ENCODE measurements at regions not wholly inside any gene's neighbourhood (a gene's known extent, or its start where the extent isn't known, plus 50 kb on each side); places are given as distances from the start of the nearest gene placed in this dataset.

DNA sequence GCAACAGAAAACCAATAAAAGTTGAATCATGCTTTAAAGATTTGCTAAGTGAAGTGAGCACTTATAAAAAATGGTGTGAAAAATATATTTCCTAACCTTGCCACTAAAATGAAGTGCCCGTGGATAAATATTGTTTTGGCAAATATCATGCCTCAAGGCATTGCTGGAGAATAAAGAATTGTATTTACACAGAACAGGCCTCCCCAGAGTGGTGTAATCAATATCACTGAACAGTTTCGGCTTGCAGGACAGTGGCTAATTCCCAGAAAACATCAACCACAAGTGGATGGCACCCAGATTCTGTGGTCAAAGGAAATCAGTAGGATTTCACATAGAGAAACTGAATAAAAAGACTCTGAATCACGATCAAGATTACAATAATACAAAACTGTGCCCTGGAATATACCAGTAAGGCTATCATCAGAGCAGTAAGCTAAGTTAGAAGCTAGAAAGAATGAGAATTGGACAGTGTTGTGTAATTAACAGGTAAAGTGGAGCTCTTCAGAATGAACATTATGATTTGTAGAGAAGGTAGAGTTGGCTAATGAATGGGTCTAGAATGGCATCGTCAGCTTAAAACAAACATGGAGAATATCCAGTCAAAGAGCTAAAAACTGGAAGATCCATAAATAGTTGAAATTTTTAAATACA, 1026.9 kb upstream of the ADGRB3 start:
- Histone ChIP-seq H3K27ac (no peak overlapping the region), H3K36me3 (replicated peaks in 1 of 2) (no peaks in the 10 kb centered on the region), H3K27me3 (no peaks in the 10 kb centered on the region), H3K9me3 (replicated peaks in 1 of 3) (no peaks in the 10 kb centered on the region), H3K4me3 (no peak overlapping the region), H3K4me1 (replicated peaks in 1 of 2) (no peaks in the 10 kb centered on the region)
- no peak for DNase-seq
- WGBS, 4 donors = 44 to 80% (median 52%) methylated on average over 4 of the region's 4 CpGs
- intact Hi-C loops (cut with DNase I) = no loop called here
- TF ChIP-seq, protein P1, sequence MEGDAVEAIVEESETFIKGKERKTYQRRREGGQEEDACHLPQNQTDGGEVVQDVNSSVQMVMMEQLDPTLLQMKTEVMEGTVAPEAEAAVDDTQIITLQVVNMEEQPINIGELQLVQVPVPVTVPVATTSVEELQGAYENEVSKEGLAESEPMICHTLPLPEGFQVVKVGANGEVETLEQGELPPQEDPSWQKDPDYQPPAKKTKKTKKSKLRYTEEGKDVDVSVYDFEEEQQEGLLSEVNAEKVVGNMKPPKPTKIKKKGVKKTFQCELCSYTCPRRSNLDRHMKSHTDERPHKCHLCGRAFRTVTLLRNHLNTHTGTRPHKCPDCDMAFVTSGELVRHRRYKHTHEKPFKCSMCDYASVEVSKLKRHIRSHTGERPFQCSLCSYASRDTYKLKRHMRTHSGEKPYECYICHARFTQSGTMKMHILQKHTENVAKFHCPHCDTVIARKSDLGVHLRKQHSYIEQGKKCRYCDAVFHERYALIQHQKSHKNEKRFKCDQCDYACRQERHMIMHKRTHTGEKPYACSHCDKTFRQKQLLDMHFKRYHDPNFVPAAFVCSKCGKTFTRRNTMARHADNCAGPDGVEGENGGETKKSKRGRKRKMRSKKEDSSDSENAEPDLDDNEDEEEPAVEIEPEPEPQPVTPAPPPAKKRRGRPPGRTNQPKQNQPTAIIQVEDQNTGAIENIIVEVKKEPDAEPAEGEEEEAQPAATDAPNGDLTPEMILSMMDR (IDR thresholded peaks at IDR 0.05) = no peak
- TF ChIP-seq POLR2A (IDR thresholded peaks at IDR 0.05) = no peak

DNA sequence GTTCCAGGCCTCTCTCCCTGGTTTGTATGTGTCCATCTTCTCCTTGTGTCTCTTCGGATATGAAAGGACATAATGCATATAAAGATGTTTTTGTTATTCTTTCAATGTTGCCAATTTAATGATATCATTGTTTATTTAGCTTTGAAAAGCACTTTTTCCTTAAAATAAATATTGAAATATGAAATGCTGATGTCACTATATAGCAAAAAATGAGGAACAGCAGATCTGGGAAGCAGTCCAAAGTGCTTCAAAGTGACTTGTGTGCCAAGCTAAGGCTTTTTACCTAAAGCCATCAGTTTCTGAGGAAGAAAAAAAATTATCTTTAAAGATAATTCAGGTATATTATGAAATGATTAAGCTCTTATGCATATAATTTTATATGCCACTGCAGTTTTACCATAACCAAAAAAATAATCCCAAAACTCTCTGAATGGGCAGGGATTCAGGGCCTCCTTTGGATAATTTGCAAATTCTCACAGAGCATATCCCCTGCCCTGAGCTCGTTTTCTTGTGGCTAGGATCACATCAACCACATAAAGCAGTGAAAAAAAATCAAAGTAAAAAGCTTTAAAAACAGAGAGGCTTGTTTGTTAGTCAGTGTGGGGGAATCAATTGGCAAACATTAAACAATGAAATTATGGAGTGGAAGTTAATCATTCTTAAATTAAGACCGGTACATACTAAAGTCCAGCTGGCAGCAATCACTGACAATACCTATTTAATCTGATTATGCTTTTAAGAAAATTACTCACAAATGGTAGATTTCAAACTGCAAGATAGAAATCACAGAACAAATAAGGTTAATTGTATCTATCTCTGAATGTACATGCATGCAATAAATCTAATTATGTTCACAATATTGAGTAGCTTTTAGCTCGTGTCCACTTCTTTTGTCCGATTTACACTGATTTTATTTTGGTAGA, 1027.9 kb upstream of the ADGRB3 start:
- no peak for DNase-seq
- Histone ChIP-seq H3K27me3 (no peaks in the 10 kb centered on the region), H3K4me3 (no peak overlapping the region), H3K4me1 (replicated peaks in 1 of 2) (no peaks in the 10 kb centered on the region), H3K27ac (no peak overlapping the region), H3K9me3 (replicated peaks in 1 of 3) (no peaks in the 10 kb centered on the region), H3K36me3 (replicated peaks in 1 of 2) (no peaks in the 10 kb centered on the region)
- intact Hi-C loops (cut with DNase I) = no loop called here
- TF ChIP-seq, protein P1 (IDR thresholded peaks at IDR 0.05) = no peak
- TF ChIP-seq POLR2A (IDR thresholded peaks at IDR 0.05) = no peak
- WGBS, 4 donors = 46 to 62% (median 49%) methylated on average over 5 of the region's 5 CpGs

DNA sequence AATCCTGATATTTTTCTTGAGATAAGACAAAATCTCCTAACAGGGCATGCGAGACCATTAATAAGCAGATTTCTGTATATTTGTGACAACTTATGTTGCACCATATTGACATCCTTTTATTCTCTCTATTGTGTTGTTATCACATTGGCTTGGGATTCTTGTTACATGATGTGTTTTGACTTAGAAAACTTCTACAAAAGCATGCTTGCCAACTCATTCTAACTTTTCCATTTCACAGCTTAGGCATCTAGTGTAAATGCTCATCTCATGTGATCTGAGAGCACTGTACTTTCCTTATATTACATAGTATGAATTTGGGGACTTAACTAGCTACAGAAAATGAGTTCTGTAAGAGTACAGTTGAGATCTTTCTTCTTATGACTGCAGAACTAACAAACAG, 1040.7 kb upstream of the ADGRB3 start:
- TF ChIP-seq POLR2A (IDR thresholded peaks at IDR 0.05) = no peak
- TF ChIP-seq, protein P1 (IDR thresholded peaks at IDR 0.05) = no peak
- intact Hi-C loops (cut with DNase I) = no loop called here
- no peak overlapping the region for H3K4me3 ChIP-seq
- no peaks in the 10 kb centered on the region for H3K36me3 ChIP-seq (replicated peaks in 1 of 2)
- no peaks in the 10 kb centered on the region for H3K4me1 ChIP-seq (replicated peaks in 1 of 2)
- H3K27me3 ChIP-seq = no peaks in the 10 kb centered on the region
- 79 to 87% (median 82%) methylated on average over 1 of the region's 1 CpG for whole genome bisulfite sequencing, 4 donors
- H3K27ac ChIP-seq = no peak overlapping the region
- H3K9me3 ChIP-seq (replicated peaks in 1 of 3) = peaks cover 0 to 3% (median 0%) of the 10 kb centered on the region in 3 donors
- DNase-seq = no peak

DNA sequence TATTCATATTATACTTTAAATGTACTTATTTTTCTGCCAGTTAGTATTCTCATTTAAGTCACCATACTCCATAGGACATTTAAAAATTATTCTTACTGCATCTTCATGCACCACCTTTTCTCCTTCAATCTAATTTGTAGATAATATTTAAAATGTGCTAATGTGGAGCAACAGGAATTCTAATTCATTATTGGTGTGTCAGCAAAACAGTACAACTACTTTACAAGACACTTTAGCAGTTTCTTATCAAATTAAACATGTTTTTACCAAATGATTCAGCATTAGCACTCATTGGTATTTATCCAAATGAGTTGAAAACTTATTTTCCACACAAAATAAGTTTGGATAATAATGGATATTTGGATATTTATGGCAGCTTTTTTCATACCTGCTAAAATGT, 1041.8 kb upstream of the ADGRB3 start:
- Histone ChIP-seq H3K27me3 (no peaks in the 10 kb centered on the region), H3K36me3 (replicated peaks in 1 of 2) (no peaks in the 10 kb centered on the region), H3K9me3 (replicated peaks in 1 of 3) (peaks cover 0 to 7% (median 0%) of the 10 kb centered on the region in 3 donors), H3K4me3 (no peak overlapping the region), H3K27ac (no peak overlapping the region), H3K4me1 (replicated peaks in 1 of 2) (no peaks in the 10 kb centered on the region)
- no peak for DNase-seq
- TF ChIP-seq, protein P1 (IDR thresholded peaks at IDR 0.05) = no peak
- no peak for TF ChIP-seq POLR2A (IDR thresholded peaks at IDR 0.05)
- intact Hi-C loops (cut with DNase I) = no loop called here
